ENCODE measurements at regions not wholly inside any gene's neighbourhood (a gene's known extent, or its start where the extent isn't known, plus 50 kb on each side); places are given as distances from the start of the nearest gene placed in this dataset.

GRCh38 chr3:31050296-31050695, 155.8 kb upstream of the GADL1 start:
- no peak for DNase-seq (ENCODE audit: low read depth)

GRCh38 chr3:31051226-31051625, 156.8 kb upstream of the GADL1 start:
- DNase-seq (ENCODE audit: low read depth), result no peak

GRCh38 chr3:31053299-31053698, 158.8 kb upstream of the GADL1 start:
- no peak for DNase-seq (ENCODE audit: low read depth)

DNA sequence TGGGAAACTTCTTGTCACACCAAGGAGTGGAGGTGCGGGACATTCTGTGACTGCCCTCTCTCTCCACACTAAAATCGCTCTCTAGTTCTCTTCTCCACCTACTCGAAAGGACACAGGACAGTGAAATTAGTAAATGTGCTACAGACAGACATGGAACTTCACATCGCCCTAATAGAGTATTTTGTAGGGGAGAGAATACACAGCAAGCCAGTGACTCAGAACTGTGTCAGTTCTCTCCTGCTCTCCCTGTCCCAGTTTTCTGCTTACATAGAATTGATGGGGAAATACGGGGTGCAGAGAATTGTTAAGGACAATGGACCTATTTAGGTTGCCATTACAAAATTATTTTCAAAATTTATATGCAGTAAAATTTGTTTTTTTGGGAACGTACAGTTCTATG, 159.6 kb upstream of the GADL1 start:
- no peak for DNase-seq (ENCODE audit: low read depth)

DNA sequence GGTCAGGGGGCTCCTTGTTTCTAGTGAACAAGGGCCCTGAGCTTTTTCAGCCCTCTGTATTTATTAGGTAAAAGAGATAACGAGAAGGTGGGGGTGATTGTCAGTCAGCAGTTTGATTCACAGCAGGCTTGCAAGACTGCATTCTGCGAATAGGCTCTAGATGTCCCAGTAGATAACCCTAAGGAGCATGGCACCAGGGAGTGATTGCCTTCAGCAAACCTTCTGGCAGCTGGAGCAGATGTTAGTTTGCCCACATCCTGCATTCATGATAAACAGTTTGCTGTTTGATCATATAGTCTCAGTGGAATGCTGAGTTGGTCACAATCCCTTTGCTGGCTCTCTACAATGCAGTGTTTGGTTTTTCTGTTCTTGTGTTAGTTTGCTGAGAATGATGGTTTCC, 161.3 kb upstream of the GADL1 start:
- no peak for DNase-seq (ENCODE audit: low read depth)

GRCh38 chr3:31057891-31058290, 163.4 kb upstream of the GADL1 start:
- no peak for DNase-seq (ENCODE audit: low read depth)

DNA sequence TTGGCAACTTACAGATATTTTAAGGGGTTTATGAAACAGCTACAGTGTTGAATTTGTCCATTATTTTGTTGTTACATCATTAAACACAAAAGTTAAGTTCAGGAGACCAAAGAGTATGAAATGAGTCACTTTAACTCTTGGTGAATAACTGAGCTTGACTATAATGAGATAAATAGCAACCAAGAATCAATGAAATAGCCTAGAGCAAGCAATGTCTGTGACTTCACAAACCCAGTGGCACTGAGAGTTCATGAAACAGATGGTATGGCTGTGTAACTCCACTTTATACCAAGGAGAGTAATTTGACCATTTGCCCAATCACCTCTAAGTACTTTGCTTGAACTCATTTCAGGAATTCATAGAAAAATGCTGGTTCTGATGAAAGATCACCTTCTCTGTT, 169.6 kb upstream of the GADL1 start:
- DNase-seq (ENCODE audit: low read depth), result peak; percentile 22

- DNase-seq (ENCODE audit: low read depth), result no peak
Observed at GRCh38 chr3:31065765-31066164, 171.3 kb upstream of the GADL1 start.

- DNase-seq (ENCODE audit: low read depth), result peak; percentile 94
Observed at GRCh38 chr3:31067004-31067403, 172.5 kb upstream of the GADL1 start.

DNA sequence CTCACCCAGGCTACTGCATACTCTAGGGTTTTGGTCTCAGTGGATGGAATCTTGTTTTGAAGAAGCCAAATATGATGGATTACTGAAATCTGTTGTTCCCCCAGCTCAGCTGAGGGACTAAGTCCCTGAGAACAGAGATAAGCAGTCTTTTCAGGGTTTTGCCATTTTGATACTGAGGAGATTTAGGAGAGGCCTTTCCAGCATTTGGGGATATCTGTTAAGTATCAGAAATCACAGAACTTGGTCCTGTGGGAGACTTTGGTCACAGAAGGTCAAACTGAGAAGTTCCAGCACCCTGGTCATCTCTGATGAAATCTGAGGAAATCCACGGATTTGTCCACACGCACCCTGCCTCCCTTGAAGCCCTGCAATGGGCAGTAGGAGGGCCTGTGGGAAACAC, 181.0 kb upstream of the GADL1 start:
- no peak for DNase-seq (ENCODE audit: low read depth)

DNA sequence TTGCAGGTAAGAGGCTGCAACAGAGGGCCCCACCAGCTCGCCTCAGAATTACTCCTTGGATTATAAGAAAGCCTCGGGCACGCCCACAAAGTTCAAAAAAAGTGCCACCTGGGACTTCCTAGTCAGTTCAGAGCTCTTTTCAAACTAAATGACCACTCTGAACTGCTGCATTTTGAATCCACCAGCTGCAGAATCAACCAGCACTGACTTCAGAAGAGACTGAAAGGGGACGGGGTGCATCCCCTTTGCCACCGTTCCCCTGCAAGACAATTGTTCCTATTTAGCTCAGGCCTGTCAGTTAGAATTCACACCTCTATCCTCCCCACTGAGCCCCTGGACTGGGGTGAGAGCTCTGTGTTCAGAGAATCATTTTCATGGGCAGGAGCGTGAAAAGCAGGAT, 181.4 kb upstream of the GADL1 start:
- DNase-seq (ENCODE audit: low read depth), result no peak

GRCh38 chr3:31077021-31077601, 182.7 kb upstream of the GADL1 start:
- peak; percentile 91 for DNase-seq (ENCODE audit: low read depth)

GRCh38 chr3:31077826-31078225, 183.4 kb upstream of the GADL1 start:
- peak; percentile 9 for DNase-seq (ENCODE audit: low read depth)

- DNase-seq (ENCODE audit: low read depth), result peak; percentile 61
Observed at GRCh38 chr3:31079689-31080088, 185.2 kb upstream of the GADL1 start.

DNA sequence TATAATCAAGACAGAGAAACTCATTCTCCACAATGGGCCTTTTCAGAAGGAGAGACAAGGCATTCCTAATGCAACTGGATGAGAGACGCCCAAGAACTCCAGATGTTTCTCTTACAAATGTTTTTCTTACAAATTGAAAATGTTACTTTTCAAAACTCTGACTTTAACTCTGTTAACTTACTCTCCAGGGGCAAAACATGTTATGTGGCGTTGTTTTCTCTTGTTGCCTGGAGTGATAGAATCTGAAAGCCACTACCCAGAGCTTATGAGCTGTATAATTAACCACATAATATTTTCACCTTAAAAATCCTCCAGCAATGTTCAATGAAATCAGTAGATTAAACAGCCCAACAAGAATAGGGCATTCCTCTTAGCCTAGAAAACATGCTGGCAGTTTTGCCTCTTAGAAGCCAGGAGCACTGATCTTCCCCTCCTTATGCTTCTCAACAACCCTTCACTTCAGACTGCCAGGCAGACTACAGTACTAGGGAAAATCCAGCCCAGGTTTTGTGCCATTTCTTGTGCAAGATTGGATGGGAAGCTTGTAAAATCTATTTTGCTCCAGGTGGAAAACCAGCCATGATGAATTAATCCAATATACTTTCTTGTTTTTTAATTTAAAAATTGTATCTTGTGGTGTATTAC, 186.7 kb upstream of the GADL1 start:
- no peak for DNase-seq (ENCODE audit: low read depth)

DNA sequence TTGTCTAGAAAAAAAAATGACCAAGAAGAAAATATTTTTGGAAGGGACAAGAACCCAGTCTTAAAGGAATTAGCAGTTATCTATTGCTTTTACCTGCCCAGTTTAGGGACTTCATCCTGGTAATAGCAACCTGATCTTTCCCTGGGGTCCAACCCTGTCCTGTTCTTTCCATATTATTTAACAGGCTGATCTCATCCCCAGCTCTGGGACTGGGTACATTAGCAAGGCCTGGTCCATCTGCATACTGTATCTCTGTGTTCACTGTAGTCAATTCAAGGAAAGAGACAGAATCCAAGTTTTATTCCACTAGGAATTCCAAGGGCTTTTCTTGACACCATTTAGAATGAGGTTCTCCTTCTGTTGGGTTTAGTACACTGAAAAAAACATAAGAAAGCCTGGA, 191.7 kb upstream of the GADL1 start:
- no peak for DNase-seq (ENCODE audit: low read depth)

DNA sequence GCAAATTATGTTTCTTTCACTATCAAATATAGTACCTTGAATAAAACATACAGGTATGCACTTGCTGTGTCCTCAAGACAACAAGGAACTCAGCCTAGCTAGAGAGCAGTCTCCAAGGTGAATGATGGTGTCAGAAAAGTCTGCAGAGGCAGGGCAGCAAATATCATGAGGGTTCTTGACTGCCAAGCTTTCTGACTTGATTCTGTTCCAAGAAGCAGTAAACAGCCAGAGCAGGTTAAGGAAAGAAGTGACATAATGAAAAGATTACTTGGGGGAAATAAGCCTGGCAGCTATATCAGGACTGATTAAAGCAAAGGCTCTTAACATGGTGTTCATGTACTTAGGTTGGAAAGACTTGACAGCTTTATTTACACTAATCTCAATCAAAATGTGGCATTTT, 192.2 kb upstream of the GADL1 start:
- no peak for DNase-seq (ENCODE audit: low read depth)

- no peak for DNase-seq (ENCODE audit: low read depth)
Observed at GRCh38 chr3:31091748-31092147, 197.3 kb upstream of the GADL1 start.

- DNase-seq (ENCODE audit: low read depth), result peak; percentile 85
Observed at GRCh38 chr3:31092748-31093589, 198.5 kb upstream of the GADL1 start.

- DNase-seq (ENCODE audit: low read depth), result peak; percentile 24
Observed at GRCh38 chr3:31093606-31094005, 199.1 kb upstream of the GADL1 start.

- no peak for DNase-seq (ENCODE audit: low read depth)
Observed at GRCh38 chr3:31094048-31094447, 199.6 kb upstream of the GADL1 start.

DNA sequence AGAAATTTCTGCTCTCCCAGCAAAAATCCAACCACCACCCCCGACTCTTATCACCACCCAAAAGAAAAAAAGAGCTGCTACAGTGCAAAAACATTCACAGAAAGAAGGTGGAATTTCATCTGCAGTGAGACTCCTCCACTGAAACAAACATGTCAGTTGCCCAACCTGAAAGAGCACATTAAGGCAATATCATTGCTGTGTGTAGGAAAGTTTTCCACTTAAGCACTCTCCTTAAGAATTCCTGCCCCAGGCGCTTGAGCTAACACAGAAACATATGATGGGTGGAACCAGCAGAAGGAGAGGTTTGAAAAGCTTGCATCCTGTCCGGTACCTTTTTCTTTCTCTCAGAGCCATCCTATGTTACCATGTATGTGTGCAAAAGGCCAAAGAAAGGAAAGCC, 200.8 kb upstream of the GADL1 start:
- DNase-seq (ENCODE audit: low read depth), result peak; percentile 9

DNA sequence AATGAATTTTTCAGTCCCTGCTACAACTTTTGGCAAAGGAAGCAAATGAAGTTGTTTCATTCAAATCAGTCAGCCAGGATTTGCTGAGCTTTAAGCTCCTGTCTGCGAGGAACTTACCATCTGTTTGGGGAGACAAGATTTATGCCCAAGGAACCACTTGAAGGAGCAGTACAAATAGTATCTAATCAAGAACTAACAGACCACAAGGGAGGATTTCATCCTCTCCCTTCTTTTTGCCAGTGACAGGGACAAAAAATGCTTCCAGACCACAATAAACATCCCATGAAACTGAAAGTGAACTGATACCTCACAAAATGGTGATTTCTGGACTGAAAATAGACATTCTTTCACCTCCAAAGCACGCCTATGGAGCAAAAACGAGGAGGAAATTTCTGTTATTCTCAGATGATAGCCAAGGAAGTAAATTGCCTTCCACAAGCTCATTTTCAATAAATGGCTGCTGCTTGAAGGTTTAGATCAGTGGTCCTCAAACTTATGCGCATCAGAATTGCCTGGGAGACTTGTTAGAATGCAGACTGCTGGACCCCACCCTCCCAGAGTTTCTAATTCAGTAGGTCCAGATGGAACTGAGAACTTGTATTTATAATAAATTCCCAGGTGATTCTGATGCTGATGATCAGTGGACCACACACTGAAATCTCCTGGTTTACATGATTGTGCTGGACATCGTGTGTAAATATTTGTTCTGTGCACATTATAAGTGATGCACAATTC, 202.4 kb upstream of the GADL1 start:
- peak; percentile 21 for DNase-seq (ENCODE audit: low read depth)

Data from EH (cell line).